ENCODE measurements at regions not wholly inside any gene's neighbourhood (a gene's known extent, or its start where the extent isn't known, plus 50 kb on each side); places are given as distances from the start of the nearest gene placed in this dataset.

- peak; percentile 46 to 77 (median 65) for DNase-seq (ENCODE audit: low read depth in 3 of 3)
Measured at GRCh38 chr1:168386949-168387586, 106.4 kb downstream of the TBX19 start.

GRCh38 chr1:168386492-168386891 is 105.8 kb downstream of the TBX19 start:
- DNase-seq (ENCODE audit: low read depth in 3 of 3) = no peak

GRCh38 chr1:168381850-168382249 is 101.2 kb downstream of the TBX19 start:
- no peak for DNase-seq (ENCODE audit: low read depth in 3 of 3)

- DNase-seq (ENCODE audit: low read depth in 3 of 3) = no peak
Measured at GRCh38 chr1:168380945-168381344, 100.3 kb downstream of the TBX19 start.

DNA sequence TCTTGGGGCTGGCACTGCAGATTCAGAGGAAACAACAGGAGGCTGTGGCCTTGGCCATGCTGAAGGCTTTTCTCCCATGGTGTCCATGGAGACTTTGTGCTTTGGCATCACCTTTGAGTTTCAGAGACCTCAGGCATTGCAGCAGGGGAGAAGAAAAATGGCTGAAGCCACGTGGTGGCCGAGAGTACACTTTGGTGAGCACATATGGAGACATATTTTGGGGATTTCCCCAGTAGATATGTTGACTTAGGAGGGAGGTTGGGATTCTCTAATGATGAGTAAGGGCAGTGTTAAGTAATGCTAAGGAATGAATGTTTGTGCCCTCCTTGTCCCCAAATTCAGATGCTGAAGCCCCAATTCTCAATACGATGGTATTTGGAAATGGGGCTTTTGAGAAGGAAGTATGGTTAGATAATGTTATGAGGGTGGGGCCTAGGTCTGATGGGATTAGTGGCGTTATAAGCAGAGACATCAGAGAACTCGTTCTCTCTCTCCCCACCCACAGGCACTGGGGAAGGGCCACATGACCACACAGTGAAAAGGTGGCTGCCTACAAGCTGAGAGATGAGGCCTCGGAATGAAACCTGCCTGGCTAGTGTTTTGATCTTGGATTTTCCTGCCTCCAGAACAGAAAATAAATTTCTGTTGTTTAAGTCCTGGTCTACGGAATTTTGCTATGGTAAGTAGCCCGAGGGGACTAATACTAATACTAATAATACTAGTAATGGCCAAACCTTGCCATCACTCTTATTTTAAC is 98.6 kb downstream of the TBX19 start:
- no peak for DNase-seq (ENCODE audit: low read depth in 3 of 3)

- DNase-seq (ENCODE audit: low read depth in 3 of 3) = no peak
Measured at GRCh38 chr1:168375566-168376300, 95.1 kb downstream of the TBX19 start.

DNA sequence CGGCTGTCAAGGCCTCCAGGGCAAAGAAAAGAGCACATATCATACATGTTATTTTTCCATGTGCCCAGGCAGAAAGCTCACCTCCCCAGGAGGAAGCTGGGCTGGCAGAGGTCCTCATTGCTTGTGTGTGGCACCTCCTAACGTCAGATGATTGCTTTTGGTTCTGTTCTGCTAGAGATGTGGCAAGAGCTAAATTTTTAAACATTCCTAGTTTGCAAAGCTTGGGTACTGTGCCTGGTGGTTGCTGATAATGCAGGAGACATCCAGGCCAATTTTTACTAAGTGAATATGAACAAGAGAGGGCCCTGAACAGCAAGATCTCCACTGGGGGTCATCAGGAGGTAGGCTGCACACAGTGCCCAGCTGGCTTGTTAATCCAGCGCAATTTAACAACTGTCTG is 93.9 kb downstream of the TBX19 start:
- DNase-seq (ENCODE audit: low read depth in 3 of 3) = no peak

DNA sequence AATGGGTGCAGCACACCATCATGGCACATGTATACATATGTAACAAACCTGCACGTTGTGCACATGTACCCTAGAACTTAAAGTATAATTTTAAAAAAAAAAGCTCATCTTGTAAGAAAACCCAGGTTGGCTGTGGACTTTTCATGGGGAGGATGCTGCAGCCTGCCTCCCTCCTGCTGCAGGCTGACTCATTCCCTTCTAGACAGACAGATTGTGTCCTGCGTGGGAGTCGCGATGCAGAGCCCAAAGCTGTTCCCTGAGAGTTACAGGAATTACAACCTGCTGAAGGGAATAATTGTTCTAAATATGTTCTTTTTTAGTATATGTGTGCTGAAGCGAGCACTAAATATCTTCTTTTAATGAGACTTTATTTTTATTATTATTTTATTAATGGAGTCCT is 93.2 kb downstream of the TBX19 start:
- DNase-seq (ENCODE audit: low read depth in 3 of 3) = no peak

- DNase-seq (ENCODE audit: low read depth in 3 of 3) = no peak
Measured at GRCh38 chr1:168372861-168373371, 92.2 kb downstream of the TBX19 start.

DNA sequence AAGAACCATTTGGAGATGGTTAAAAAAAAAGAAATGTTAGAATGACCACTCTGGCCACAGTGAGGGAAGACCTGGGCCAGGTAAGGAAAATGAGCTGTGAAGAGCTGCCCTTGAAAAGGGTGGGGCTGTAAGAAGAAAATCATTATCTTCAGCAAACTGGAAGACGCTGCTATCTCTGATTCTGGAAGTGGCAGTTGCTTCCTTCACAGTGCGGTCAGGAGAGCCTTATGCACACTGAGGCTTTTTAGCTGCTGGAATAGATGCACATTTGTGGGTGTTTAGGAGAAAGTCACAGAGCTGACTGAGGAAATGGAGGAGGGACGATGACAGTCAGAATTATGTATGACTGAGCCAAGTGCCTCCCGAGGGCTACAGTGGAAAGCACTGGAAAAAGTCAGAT is 91.6 kb downstream of the TBX19 start:
- no peak for DNase-seq (ENCODE audit: low read depth in 3 of 3)

DNA sequence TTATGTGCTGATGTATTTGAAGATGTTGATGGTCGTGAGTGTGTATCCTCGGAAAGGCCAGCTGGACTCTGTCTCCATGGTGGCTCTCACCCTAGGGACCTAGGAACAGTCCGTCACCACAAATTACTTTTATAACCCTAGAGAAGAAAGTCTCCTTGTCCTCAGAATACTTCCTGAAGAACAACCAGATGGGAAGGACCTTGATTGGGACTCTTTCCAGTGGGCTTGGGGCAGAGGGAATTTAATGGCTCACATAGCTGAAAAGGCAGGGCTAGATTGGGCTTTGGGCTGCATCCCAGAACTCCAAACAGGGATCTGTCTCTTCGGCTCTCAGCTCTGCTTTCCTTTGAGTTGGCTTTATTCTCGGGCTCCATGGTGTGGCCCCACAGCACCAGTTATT is 90.8 kb downstream of the TBX19 start:
- no peak for DNase-seq (ENCODE audit: low read depth in 3 of 3)

DNA sequence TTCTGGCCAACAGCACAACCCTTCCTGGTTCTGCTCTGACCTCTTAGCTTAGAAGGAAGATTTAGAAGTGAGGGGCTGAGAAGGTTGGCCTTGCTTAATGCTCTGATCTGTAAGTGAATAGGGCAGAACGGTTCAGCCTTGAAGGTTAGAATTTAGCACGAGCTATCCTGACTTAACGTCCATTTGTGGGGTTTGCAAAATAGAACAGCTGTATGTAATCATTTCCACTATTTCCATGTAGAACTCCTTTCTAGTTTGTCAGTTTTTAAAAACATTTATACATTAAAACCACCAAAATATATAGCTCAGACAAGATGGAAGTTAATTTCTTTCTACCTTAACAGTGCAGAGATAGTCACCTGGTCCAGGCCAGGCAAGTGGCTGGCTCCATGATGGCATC is 89.9 kb downstream of the TBX19 start:
- no peak for DNase-seq (ENCODE audit: low read depth in 3 of 3)

GRCh38 chr1:168369655-168370054 is 89.0 kb downstream of the TBX19 start:
- DNase-seq (ENCODE audit: low read depth in 3 of 3) = no peak

DNA sequence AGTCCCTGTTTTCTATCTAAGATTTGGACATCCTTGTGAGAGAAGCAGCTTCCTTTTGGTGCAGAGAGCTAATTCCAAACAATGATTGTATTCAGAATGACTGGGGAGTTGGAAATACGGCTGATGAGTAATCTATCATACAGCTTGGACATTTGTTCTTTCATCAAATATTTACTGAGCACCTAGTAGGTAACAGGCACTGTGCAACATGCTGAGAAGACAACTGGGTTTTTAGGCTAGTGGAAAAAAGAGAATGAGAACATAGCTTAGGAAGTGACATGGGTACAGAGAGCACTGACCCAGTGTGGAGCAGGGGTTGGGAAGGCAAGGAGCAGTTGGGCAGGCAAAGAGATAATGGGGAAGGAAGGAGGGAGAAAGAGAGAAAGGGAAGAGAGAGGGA is 87.5 kb downstream of the TBX19 start:
- DNase-seq (ENCODE audit: low read depth in 3 of 3) = no peak

GRCh38 chr1:168365719-168366479 is 85.2 kb downstream of the TBX19 start:
- DNase-seq (ENCODE audit: low read depth in 3 of 3) = no peak
